ENCODE measurements at regions not wholly inside any gene's neighbourhood (a gene's known extent, or its start where the extent isn't known, plus 50 kb on each side); places are given as distances from the start of the nearest gene placed in this dataset.
"Not testable (repeated sequence)": the region's sequence is repeated elsewhere in the genome, so short reads cannot be mapped to it uniquely, and the experiment has no call there.

DNA sequence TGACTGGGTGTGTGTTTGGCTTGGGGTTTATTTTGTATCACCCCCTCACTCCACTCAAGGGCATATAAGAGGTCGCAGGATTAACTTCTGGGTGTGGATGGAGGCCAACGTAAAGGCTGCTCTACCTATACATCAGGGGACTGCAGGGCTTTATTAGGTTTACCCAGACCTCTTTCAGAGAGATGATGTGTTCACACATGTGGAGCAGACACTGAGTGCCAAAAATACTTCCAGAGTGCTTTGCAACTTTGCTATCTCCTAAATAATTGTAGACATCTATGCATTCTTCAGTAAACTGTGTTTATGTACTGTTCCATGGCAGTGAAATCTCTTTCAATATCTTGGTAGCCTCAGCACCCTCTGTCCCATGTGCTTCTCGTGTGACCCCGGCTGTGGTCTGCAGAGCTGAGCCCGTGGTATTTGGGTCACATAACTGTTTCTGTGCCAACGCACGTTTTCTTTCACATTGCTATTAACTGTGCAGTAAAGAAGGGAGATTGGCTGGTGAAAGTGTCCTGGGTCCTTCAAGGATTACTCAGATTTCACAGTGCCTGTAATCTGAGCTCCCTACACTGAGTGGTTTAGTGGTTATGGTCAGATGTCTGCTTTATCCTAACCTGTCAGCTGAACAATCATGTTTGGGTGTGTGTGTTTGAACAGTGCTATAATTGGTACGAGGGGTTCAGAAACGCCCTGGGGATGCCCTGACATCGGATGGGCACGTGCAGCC is 208.1 kb downstream of the VAPA start:
- no peak for DNase-seq

DNA sequence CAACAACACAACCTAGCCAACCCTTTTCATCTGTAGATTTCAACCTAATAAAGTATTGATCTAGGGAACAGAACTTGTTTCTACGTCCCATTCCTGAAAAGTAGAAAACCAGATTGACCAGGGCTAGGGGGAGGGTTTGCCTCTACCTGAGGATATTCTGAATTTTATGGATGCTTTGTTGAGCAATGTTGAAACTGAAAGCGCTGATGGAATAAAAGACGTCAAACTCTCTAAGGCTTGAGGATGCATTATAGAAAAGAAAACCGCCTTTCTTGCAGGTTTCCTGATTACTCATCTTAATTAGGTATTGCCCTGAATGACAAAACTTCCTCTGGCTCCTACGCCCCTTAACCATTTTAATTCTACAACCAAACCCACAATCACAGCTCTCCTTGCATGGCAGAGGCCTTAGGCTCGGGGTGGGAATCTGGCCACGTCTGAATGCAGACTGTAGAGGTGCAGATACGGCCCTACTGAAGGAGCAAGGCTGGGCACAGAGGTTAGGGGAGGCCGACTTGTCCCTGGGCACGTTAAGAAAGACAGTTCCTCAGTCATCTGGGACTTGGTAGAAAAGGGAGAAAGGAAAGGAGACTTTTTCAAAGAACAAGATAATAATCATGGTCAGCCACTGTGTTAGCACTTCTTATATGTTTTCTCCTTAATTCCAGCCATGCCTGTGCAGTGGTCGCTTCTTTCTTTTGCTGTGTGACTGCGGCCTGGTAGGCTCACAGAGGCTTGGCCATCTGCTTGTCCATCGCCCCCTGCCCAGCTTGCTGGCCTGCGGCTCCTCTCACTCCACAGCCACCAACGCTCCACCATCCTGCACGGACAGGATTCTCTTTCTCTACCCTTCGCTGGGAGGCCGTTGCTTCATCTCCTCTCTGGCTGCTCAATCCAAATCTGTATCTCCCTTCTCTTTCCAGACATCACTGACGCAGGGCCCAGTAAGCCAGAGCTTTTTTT is 209.5 kb downstream of the VAPA start:
- DNase-seq = no peak

DNA sequence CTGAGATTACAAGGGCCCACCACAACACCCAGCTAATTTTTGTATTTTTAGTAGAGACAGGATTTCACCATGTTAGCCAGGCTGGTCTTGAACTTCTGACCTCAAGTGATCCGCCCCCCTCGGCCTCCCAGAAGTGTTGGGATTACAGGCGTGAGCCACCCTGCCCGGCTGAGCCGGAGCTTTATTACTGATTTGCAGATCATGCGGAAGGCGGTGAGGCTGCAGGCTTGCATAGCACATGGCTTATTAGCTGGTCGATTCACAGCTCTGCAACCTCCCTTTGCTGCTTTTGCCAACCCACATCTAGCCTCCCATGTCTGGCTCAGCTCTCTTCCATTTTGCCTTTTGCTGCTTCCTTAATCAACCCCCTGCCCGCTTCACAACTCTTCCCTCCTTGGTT is 210.3 kb downstream of the VAPA start:
- no peak for DNase-seq

DNA sequence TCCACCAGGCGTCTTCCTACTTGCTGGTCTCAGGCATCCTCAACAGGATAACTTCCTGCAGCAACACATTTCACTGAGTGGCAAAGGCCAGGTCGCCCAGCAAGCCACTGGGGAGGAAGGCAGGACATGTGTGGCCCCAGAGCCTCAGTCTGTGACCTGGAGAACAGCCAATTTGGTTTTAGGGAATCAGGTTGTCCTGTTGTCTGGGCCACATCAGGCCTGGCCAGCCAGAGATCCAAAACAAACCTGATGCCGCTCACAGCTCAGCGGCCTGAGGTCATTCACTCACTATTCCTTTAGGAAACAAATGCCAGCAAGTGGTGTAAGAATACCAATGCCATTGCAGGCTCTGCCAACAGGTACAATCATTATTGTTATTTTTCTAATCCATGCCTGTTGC is 210.7 kb downstream of the VAPA start:
- DNase-seq = no peak

DNA sequence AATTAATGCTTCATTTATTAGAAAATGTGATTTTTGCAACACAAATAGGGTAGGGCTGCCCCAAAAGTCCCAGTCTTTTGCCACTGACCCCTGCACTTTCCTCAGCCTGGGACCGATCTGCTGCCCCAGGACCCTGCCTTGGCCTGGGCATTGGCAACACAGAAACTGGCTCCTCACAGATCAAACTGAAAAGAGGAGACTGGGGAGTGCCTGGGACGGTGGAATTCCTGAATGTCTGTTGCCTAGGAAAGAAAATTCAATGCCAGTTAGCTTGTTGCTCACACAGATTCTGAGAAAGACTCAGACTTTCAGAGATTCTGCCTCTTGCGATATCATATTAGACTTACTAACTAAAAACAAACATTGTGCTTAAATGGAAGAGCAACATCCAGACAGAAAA is 211.2 kb downstream of the VAPA start:
- DNase-seq = no peak

GRCh38 chr18:10127729-10128128 is 213.9 kb downstream of the VAPA start:
- no peak for DNase-seq

GRCh38 chr18:10128921-10129501 is 215.2 kb downstream of the VAPA start:
- DNase-seq = no peak

DNA sequence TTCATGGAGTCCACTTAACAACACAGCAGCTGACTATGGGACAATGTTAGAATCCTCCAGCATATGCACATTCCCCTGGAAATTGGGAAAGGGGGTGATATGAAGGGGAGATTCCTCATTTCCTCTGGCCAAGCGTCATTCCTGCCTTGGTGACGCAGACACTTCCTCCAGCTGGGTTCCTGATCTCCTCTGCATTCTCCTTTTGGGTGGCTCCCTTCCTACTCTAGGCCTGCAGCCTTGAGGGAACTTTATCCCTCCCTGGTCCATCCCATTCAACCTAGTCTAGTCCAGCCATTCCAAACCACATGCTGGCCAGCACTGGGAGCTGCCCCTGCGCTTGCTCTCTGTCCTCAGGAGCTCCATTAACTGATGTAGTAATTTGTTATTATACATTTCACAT is 216.8 kb downstream of the VAPA start:
- no peak for DNase-seq

DNA sequence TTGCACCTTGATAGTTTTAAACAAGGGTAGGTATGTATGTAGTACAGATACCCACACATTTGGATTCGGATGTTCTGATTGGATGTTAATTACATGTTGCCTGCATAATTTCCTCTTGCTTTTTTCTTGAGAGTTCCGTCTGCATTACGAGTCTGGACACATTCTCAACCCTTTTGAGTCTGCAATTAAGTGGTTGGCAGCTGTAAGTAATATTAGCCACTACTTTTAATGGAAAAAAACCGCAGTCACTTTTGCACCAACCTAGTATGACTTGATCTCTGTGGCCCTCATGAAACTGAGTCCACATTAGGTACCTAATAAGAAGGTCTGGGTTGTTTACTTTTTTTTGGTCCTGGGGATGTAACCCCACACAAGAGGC is 217.3 kb downstream of the VAPA start:
- DNase-seq = no peak

DNA sequence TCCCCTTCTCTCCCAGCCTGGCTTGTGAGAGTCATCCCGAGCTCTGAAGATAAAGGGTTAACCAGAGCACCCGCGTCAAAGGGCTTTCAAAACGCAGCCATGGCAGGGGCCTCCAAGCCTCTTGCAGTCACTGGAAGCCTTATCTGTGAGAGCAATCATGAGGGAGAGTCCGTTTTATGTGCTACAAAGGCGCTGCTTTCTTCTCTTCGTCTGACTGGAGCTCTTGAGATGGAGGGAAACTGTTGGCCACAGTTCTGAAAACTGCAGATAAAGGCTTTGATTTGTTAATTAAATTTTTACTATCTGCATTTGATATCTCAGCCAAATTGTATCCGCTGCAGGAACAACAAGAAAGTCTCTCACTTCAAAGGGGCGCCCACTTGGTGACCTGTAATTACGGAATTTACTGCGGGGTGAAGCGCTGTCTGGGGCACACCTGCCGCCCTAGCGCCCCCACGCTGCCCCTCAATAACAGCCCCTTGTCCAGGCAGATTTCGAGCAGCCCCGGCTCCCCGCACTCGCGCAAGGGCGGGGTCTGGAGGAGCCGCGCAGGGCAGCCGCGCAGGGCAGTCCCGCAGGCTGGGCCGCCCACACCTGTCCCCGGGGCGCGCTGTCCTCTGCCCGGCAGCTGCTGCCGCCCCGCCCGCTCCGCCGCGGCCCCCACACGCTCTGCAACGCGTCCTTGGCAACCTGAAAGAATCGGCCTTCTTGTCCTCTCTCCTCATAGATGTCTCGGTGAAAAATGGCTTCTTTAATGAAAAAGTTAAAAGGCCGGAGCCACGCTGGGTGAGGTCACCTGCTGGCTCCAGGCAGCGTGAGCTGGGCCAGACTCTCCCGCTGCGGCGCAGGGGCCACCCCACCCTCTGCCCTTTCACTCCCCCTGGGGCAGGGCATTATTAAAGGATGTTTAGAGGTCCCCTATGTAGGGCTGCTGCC is 217.9 kb downstream of the VAPA start:
- no peak for DNase-seq

DNA sequence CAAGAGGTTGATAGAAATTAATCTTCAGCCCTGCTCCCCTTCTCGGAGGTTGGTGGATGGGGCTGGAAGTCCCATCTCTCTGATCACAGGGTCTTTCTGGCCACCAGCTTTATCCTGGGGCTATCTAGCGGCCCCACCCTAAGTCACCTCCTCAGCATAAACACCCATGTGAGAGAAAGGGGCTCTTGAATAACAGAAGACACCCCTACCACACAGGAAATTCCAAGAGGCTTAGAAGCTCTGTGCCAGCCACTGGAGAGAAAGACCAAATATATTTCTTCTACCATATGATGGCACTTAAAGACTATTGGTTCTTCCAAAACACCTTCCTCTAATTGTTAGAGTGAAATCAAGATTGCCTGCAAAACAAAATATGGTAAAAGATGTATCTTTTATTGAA is 219.7 kb downstream of the VAPA start:
- no peak for DNase-seq

- no peak for DNase-seq
Measured at GRCh38 chr18:10134204-10134603, 220.4 kb downstream of the VAPA start.

GRCh38 chr18:10134749-10135148 is 220.9 kb downstream of the VAPA start:
- DNase-seq = not testable (repeated sequence)

DNA sequence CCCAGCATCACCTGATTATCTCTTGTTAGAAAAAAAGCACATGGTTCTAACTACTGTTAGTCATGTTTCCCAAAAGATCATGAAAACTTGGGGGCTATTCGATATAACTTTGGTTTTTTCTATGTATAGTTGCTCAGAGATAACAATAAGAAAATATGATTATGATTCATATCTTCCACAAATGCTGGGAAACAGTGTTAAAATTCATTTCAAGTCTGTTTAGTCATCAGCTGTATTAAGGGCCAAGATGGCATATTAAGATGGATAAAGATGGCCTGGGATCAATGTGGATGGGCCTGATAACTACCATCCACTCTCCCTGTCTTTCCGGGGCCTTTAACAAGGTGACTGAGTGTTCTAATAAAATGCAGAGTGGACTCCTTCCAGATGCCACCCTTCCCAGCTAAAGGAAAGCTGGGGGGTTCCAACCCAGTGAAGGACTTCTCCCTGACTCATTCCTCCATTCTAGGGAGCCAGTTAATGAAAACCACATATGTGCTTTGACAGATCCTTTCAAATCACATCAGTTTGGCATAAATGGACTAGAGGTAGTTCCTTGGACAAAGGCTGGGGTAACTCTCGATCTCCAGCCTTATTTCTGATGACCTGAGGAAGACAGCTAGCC is 221.6 kb downstream of the VAPA start:
- DNase-seq = no peak

DNA sequence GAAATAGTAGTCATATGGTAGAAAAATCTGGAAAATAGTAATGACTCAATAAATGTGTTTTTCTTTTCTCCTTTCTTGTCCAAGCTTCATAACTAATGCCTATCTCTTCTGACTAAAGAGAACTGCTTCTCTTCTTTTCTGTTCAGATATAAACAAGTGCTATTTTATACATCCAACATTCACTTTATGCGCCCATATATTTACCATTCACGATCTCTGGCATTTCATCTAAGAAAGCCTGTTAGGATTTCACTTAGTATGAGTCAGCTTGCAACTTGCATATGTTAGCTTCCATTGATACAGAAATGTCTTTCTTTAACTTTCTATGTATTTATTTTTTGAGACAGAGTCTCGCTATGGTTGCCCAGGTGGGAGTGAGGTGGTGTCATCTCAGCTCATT is 224.9 kb downstream of the VAPA start:
- no peak for DNase-seq

DNA sequence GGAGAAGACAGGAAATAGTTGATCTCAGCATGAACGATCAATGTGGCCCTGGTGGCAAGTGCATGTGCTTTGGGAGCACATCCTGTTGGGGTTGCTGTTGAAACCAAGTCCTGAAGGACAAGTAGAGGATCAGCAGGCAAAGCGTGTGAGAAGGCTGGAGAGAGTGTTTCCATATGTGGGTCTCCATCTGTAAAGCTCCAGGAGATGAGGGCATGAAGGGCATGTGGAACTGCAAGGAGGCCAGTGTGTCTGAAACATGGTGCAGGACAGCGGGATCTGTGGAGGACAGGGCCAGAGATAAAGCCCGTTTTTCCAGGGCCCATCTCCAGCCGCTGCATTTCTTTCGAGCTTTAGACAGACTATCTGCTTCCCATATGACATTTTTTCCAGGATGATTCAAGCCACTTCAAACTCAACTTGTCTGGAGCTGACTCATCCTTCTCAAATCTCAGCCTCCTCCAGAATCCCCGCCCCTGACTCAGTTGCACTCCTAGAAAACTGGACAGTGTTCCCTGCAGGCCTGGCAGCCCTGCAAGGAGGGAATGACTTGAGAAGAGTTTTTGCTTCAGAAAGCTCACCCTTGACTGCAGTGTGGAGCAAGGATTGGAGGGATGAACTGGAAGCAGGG is 226.1 kb downstream of the VAPA start:
- DNase-seq = no peak

DNA sequence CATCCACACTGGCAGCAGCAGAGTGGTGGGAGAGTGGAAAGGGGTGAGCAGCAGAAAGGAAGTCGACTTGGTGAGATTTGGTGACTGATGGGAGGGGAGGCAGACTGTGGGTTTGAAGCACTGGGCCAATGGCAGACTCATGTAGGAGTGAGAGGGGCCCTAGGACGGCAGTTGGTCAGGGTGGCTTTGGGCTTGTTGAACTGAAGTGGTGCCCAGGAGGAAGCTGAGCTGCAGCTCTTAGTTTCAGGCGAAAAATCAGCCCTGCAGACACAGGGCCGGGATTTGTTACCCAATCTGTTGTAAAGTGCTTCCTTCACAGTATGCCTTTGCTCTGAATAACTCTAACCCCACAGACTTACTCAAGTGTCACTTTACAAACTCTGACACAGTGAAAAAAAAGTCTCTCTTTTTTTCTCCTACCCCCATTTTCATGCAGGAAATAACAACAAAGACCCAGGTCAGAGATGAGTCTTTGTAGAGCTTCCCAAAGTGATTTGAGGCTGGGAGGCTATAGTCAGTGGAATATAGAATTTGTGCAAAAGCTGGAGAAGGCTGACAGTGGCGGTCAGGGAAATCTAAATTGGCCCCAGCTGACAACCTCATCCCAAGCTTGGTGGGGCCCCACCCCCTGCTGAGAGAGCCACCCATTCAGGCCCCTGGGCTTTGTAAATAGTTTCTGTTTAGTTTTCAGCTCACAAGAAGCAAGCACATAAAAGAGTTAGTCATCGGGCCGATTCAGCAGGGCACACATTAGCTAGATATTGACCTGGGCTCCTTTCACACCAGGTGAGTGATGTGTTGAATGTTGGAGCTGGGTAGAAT is 226.9 kb downstream of the VAPA start:
- DNase-seq = no peak

- DNase-seq = no peak
Measured at GRCh38 chr18:10141559-10141958, 227.7 kb downstream of the VAPA start.

DNA sequence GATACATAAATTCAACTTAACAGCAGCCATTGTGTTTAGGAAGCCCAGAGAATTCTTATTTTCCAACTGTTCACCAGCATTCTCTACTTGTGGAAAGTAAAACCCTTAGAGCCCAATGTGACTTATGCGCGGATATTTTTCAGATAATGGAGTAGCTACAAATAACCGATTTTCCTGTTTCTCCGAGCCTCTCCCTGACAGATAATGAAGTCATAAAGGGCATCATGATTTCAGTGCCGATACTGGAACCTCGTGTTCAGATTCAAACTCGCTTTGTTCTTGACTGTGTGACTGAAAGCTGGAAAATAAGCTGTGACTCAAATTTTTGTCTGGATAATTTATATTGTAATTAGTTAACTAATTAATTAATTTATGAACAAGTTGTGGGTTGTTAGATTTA is 228.2 kb downstream of the VAPA start:
- DNase-seq = no peak

GRCh38 chr18:10142496-10143160 is 228.8 kb downstream of the VAPA start:
- DNase-seq = no peak
